GM12865 (cell line): ENCODE measurements at regions not wholly inside any gene's neighbourhood (a gene's known extent, or its start where the extent isn't known, plus 50 kb on each side); places are given as distances from the start of the nearest gene placed in this dataset.

Source experiments
- DNase-seq: peaks from one replicate; pipeline ENCODE4 v3.0.0; 2010; ENCODE audit warnings: low read depth
- H3K4me3 ChIP-seq: 2 replicates; pipeline ENCODE4 v1.5.1; 2011; ENCODE audit warnings: mild to moderate bottlenecking, low read depth, low read length, control low read depth
- CTCF ChIP-seq: IDR thresholded peaks from 2 replicates; pipeline ENCODE4 v1.5.1; 2011; ENCODE audit warnings: low read length, control low read depth, low read depth, inconsistent platforms; ENCODE audit not compliant: insufficient read depth; ENCODE audit errors: missing control alignments

DNA sequence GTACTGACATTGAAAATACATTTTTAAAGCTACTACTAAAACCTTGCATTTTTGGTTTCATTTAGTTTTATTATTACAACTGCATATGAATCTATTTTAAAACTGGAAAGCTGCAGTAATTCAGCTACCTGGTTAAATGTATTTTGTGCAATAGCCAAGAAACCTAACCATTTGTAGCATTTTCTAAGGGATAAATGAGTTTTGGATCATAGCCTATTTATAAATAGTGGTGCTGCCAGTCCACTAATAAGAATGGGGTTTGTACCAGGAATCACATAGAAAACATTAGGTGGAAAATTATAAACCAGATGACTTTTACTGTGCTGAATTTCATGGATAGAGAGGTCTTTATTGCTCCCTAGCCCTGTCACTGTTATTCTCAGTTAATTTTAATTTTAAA, 454.7 kb downstream of the DIPK2A start:
- DNase-seq = no peak
- no peak overlapping the region for H3K4me3 ChIP-seq
- no peak for TF ChIP-seq CTCF

DNA sequence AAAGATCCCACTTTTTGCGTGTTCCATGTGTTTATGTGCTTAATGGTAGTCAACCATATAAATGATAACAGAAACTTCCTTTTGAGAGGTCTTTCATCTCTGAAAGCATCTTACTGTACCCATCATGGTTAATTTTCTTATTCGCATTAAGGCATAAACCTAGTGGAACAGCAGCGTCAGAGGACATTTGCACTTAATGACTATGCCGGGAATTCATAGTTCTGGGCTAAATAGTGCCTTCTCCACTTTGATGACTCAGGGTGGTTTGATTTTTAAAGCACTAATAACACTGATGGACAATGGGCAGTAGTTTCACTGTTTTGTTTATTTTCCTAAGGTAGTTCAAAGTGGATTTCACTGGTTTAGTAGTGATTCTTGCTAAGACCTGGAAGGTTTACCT, 455.3 kb downstream of the DIPK2A start:
- DNase-seq = no peak
- no peak for TF ChIP-seq CTCF
- H3K4me3 ChIP-seq = no peak overlapping the region

DNA sequence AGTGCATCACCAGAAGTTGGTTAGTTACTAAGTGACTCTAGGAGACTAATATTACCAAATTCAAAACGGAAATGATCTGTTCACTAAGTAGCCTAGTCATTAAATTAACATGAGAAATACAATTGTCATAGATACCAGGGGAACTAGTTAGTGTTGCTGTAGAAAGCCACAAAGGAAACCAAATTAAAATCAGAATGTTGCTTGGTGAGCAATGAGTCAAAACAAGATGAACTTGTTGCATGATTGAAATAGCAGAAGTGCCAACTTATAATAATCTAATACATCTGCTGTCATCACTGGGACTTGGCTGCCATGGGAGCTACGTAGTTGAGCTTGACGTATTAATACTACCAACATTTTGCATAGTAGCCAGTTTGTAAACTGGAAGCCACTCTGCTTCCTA, 458.1 kb downstream of the DIPK2A start:
- no peak for TF ChIP-seq CTCF
- no peak overlapping the region for H3K4me3 ChIP-seq
- DNase-seq = peak; percentile 74

DNA sequence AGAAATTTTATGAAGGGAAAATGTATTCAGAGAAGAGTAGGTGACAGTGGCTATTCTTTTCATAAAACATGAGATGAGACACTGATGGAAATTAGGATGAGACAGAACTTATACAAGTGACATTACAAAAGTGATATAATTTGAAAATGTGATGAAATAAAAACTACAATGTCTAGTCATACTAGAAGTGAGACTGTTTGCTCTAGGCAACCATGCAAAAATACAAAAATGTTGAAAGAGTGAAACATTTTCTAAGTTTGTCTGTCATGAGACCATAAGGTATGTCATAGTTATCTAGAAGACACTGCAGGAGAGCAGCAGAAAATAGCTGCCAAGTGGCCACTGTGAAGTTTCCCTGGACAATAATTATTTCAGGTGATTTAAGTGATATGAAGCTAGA, 459.5 kb downstream of the DIPK2A start:
- TF ChIP-seq CTCF = no peak
- H3K4me3 ChIP-seq = no peak overlapping the region
- peak; percentile 30 for DNase-seq

DNA sequence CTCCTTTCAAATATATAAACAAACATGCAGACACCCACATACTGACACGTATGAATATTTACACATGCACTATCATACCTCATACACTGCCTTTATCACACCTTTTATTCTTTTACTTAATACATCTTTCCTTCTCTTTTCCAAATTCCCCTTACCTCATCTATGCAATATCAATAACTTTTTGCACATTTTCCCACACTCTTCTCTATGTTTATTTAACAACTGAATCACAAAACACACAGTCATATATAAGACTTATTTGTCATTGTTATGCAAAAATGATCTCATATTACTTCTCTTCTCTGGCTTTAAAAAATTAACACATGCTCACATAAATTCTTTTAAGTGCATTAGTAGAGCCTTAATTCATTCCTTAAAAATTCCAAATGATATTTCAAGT, 461.4 kb downstream of the DIPK2A start:
- H3K4me3 ChIP-seq = no peak overlapping the region
- no peak for DNase-seq
- no peak for TF ChIP-seq CTCF

DNA sequence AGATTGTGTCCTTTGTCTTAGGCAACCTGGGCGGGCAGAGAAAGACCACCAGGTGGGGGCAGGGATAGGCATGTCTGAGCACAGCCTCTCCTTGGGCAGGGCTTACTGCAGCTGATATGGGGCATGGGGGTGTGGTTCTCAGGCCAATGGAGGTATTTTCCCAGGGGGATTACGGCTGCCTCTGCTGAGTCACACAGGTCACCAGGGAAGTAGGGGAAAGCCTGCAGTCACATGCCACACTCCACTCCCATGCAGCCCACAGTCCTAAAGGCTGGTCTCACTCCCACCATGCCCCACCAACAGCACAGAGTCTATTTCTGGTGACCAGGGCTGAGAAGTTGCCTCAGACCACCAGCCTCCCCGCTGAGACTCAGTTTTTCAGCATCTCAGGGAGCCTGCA, 466.4 kb downstream of the DIPK2A start:
- peak; percentile 76 for DNase-seq
- no peak overlapping the region for H3K4me3 ChIP-seq
- no peak for TF ChIP-seq CTCF

DNA sequence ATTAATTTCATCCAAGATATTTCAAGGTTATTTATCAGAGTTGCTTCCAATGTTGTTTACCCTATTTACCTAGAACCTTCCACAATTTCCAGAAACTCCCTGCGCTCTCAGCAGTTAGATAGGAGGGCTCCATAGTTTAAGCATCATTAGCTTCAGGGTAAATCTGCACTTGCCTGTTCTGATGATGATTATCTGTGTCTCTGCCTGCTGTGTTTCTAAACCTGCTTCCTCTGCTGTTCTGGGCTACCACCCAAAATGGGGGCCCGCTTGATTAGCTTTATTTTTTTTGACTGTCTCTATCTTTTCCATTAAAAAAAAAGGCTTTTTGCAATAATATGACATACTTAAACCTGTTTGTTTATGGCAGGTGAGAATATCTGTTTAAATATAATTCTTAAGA, 472.4 kb downstream of the DIPK2A start:
- no peak for DNase-seq
- no peak for TF ChIP-seq CTCF
- H3K4me3 ChIP-seq = no peak overlapping the region
